Endodermal cell (in vitro differentiated cells): ENCODE measurements at regions not wholly inside any gene's neighbourhood (a gene's known extent, or its start where the extent isn't known, plus 50 kb on each side); places are given as distances from the start of the nearest gene placed in this dataset.

Source experiments
- DNase-seq: peaks from one replicate; pipeline ENCODE4 v3.0.0-alpha.2; 2017
- H3K27ac ChIP-seq: 2 replicates; pipeline ENCODE4 v1.5.1; 2013; ENCODE audit warnings: mild to moderate bottlenecking, low read depth, low read length, moderate library complexity
- H3K27me3 ChIP-seq: 2 replicates; pipeline ENCODE4 v1.6.1; 2013; ENCODE audit warnings: mild to moderate bottlenecking, low read length, moderate library complexity; ENCODE audit not compliant: insufficient read depth, control insufficient read depth, poor library complexity, severe bottlenecking
- H3K36me3 ChIP-seq: 2 replicates; pipeline ENCODE4 v1.7.0; 2013; ENCODE audit warnings: mild to moderate bottlenecking, low read length, moderate library complexity; ENCODE audit not compliant: control insufficient read depth, insufficient read depth
- H3K4me1 ChIP-seq: one replicate; pipeline ENCODE4 v1.7.0; 2013; ENCODE audit warnings: low read length; ENCODE audit not compliant: control insufficient read depth, insufficient read depth
- H3K4me3 ChIP-seq: 2 replicates; pipeline ENCODE4 v1.5.1; 2013; ENCODE audit warnings: mild to moderate bottlenecking, low read length, moderate library complexity
- H3K9ac ChIP-seq: 2 replicates; pipeline ENCODE4 v1.6.1; 2013; ENCODE audit warnings: mild to moderate bottlenecking, low read length, moderate library complexity; ENCODE audit not compliant: poor library complexity, severe bottlenecking; ENCODE audit errors: extremely low read depth
- H3K9me3 ChIP-seq: 2 replicates; pipeline ENCODE4 v1.6.1; 2013; ENCODE audit warnings: mild to moderate bottlenecking, low read length, moderate library complexity; ENCODE audit not compliant: control insufficient read depth
- H3K27ac Mint-ChIP-seq: 2 replicates; pipeline ENCODE4 v1.8.0; 2020; ENCODE audit warnings: mixed read lengths
- H3K27me3 Mint-ChIP-seq: 2 replicates; pipeline ENCODE4 v1.8.0; 2021; ENCODE audit warnings: mild to moderate bottlenecking, mixed read lengths; ENCODE audit not compliant: insufficient read depth
- H3K36me3 Mint-ChIP-seq: 2 replicates; pipeline ENCODE4 v1.8.0; 2020; ENCODE audit warnings: low read depth, mixed read lengths
- H3K4me1 Mint-ChIP-seq: 2 replicates; pipeline ENCODE4 v1.8.0; 2020; ENCODE audit warnings: mixed read lengths
- H3K4me3 Mint-ChIP-seq: 2 replicates; pipeline ENCODE4 v1.8.0; 2020; ENCODE audit warnings: mild to moderate bottlenecking, moderate library complexity, mixed read lengths
- H3K9me3 Mint-ChIP-seq: 2 replicates; pipeline ENCODE4 v1.8.0; 2020; ENCODE audit warnings: mild to moderate bottlenecking, mixed read lengths
- WGBS, 2 experiments: methylation state at CpG; one replicate each; pipeline versions ENCODE4 v1.1.5 to v1.1.7; 2013; ENCODE audit warnings: missing lambda C conversion rate in 2 of 2, mixed read lengths in 1 of 2; ENCODE audit not compliant: insufficient coverage in 1 of 2, insufficient read length in 1 of 2; 5-methylcytosine and 5-hydroxymethylcytosine counted together
- TF ChIP-seq, protein P1 (sequence below): fragments of 200-600 bp; sonication (generic); conservative IDR thresholded peaks from 2 replicates; pipeline ENCODE4 v1.5.0; 2021; ENCODE audit warnings: antibody characterized with exemption, mild to moderate bottlenecking

DNA sequence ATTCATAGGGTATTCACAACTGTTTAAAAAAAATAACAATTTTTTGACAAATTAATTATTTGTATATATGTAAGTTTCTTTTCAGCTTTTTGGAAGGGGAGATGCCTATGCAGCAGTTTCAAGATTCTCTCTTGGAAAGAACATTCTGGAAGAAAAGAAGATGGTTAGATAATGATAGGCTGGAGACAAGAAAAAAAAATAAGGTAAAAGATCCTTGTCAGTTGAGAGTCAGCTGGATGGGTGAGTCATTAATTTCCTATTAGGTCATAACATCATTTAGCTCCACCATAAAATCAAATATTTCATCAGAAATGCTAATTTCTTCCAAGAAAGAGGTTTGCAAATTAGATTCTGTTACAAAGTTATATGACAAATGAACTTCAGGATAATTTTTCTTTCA lies 880.4 kb downstream of the EPHA7 start:
- H3K4me1 Mint-ChIP-seq, result peaks cover 6% of the 10 kb centered on the region
- H3K36me3 Mint-ChIP-seq, result no peaks in the 10 kb centered on the region
- no peaks in the 10 kb centered on the region for H3K9me3 Mint-ChIP-seq
- Histone ChIP-seq H3K9ac (no peak overlapping the region), H3K4me1 (no peaks in the 10 kb centered on the region), H3K9me3 (no peaks in the 10 kb centered on the region), H3K4me3 (no peak overlapping the region), H3K36me3 (no peaks in the 10 kb centered on the region), H3K27me3 (no peaks in the 10 kb centered on the region), H3K27ac (no peak overlapping the region)
- no peak for DNase-seq
- no peak overlapping the region for H3K27ac Mint-ChIP-seq
- H3K4me3 Mint-ChIP-seq, result no peak overlapping the region
- TF ChIP-seq, protein P1, sequence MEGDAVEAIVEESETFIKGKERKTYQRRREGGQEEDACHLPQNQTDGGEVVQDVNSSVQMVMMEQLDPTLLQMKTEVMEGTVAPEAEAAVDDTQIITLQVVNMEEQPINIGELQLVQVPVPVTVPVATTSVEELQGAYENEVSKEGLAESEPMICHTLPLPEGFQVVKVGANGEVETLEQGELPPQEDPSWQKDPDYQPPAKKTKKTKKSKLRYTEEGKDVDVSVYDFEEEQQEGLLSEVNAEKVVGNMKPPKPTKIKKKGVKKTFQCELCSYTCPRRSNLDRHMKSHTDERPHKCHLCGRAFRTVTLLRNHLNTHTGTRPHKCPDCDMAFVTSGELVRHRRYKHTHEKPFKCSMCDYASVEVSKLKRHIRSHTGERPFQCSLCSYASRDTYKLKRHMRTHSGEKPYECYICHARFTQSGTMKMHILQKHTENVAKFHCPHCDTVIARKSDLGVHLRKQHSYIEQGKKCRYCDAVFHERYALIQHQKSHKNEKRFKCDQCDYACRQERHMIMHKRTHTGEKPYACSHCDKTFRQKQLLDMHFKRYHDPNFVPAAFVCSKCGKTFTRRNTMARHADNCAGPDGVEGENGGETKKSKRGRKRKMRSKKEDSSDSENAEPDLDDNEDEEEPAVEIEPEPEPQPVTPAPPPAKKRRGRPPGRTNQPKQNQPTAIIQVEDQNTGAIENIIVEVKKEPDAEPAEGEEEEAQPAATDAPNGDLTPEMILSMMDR, result no peak
- no peaks in the 10 kb centered on the region for H3K27me3 Mint-ChIP-seq

- Mint-ChIP-seq H3K27ac (no peak overlapping the region), H3K27me3 (no peaks in the 10 kb centered on the region), H3K36me3 (no peaks in the 10 kb centered on the region), H3K4me1 (peaks cover 3% of the 10 kb centered on the region), H3K9me3 (no peaks in the 10 kb centered on the region), H3K4me3 (no peak overlapping the region)
- 43 to 57% methylated on average over 1 of the region's 1 CpG for WGBS, 2 experiments
- no peak overlapping the region for H3K9ac ChIP-seq
- no peaks in the 10 kb centered on the region for H3K9me3 ChIP-seq
- no peaks in the 10 kb centered on the region for H3K27me3 ChIP-seq
- TF ChIP-seq, protein P1, result no peak
- no peaks in the 10 kb centered on the region for H3K4me1 ChIP-seq
- DNase-seq, result no peak
- no peak overlapping the region for H3K4me3 ChIP-seq
- no peak overlapping the region for H3K27ac ChIP-seq
- no peaks in the 10 kb centered on the region for H3K36me3 ChIP-seq
Observed at GRCh38 chr6:92538275-92538674, 881.1 kb downstream of the EPHA7 start.

DNA sequence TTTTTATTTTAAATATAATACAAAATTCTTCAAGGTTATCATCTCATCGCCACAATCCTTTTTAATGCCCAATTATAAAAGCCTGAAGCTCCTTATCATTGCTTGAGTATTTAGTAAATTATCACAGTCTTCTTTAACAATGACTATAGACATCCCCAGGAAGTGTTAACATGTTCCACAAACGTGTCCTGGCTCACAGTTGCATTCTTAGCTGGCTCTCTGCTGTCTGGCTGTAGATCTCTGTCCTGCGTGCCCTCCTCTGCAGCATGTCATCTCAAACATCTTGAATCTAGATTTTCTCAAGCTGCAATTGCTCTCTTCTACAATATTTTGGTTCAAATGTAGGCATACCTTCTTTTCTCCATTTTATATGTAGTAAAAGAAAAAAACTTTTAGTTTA lies 885.2 kb downstream of the EPHA7 start:
- H3K27me3 Mint-ChIP-seq, result no peaks in the 10 kb centered on the region
- no peaks in the 10 kb centered on the region for H3K9me3 Mint-ChIP-seq
- H3K27ac ChIP-seq, result no peak overlapping the region
- H3K4me3 Mint-ChIP-seq, result no peak overlapping the region
- H3K27me3 ChIP-seq, result no peaks in the 10 kb centered on the region
- no peaks in the 10 kb centered on the region for H3K36me3 Mint-ChIP-seq
- no peaks in the 10 kb centered on the region for H3K36me3 ChIP-seq
- H3K9me3 ChIP-seq, result no peaks in the 10 kb centered on the region
- WGBS, 2 experiments, result 68 to 100% methylated on average over 1 to 3 of the region's 3 CpGs
- H3K4me1 ChIP-seq, result no peaks in the 10 kb centered on the region
- no peak overlapping the region for H3K9ac ChIP-seq
- H3K27ac Mint-ChIP-seq, result no peak overlapping the region
- H3K4me3 ChIP-seq, result no peak overlapping the region
- no peak for DNase-seq
- TF ChIP-seq, protein P1, result no peak
- H3K4me1 Mint-ChIP-seq, result peaks cover 3% of the 10 kb centered on the region
